Keratinocyte (primary cell): ENCODE measurements at regions not wholly inside any gene's neighbourhood (a gene's known extent, or its start where the extent isn't known, plus 50 kb on each side); places are given as distances from the start of the nearest gene placed in this dataset.

ENCODE experiments used
- DNase-seq: peaks from one replicate; pipeline ENCODE4 v3.0.0-alpha.2; 2011; ENCODE audit warnings: low read depth, missing footprints, low spot score
- FAIRE-seq: peaks from 2 replicates; lab custom pipeline; 2011; peaks lifted over from hg19 to GRCh38; lab: Jason Lieb, UNC
- H2AFZ ChIP-seq: 2 replicates; pipeline ENCODE4 v1.6.0; 2012; ENCODE audit warnings: low read length, control low read depth, inconsistent platforms; ENCODE audit not compliant: control insufficient read depth
- H3K27ac ChIP-seq: 2 replicates; pipeline ENCODE4 v1.5.1; 2011; ENCODE audit warnings: low read length; ENCODE audit not compliant: control insufficient read depth, insufficient read depth
- H3K27me3 ChIP-seq: 3 replicates; pipeline ENCODE4 v1.6.0; 2011; ENCODE audit warnings: low read length; ENCODE audit not compliant: control insufficient read depth, insufficient read depth; ENCODE audit errors: extremely low read depth
- H3K36me3 ChIP-seq, 2 experiments: 2 replicates in 1 of 2; 3 replicates in 1 of 2; pipeline ENCODE4 v1.5.1; 2011; ENCODE audit warnings: low read length in 2 of 2, mild to moderate bottlenecking in 1 of 2; ENCODE audit not compliant: control insufficient read depth in 2 of 2, insufficient read depth in 2 of 2; ENCODE audit errors: extremely low read depth in 1 of 2
- H3K4me1 ChIP-seq: 3 replicates; pipeline ENCODE4 v1.5.1; 2011; ENCODE audit warnings: low read length; ENCODE audit not compliant: control insufficient read depth, insufficient read depth; ENCODE audit errors: extremely low read depth
- H3K4me2 ChIP-seq: 3 replicates; pipeline ENCODE4 v1.6.0; 2011; ENCODE audit warnings: low read depth, low read length; ENCODE audit not compliant: control insufficient read depth, insufficient read depth; ENCODE audit errors: extremely low read depth
- H3K4me3 ChIP-seq, 3 experiments: fragments of 200-600 bp in 1 of 3; sonication (generic) in 1 of 3; 2 replicates in 2 of 3; 3 replicates in 1 of 3; pipeline ENCODE4 v1.5.1; 2011 to 2016; ENCODE audit warnings: low read length in 3 of 3, mild to moderate bottlenecking in 3 of 3, control low read depth in 2 of 3, inconsistent platforms in 1 of 3, low read depth in 1 of 3, mixed read lengths in 1 of 3, mixed run types in 1 of 3, moderate library complexity in 1 of 3; ENCODE audit not compliant: control insufficient read depth in 2 of 3, insufficient read depth in 2 of 3; ENCODE audit errors: extremely low read depth in 1 of 3
- H3K79me2 ChIP-seq: 2 replicates; pipeline ENCODE4 v1.6.0; 2012; ENCODE audit warnings: low read length; ENCODE audit not compliant: control insufficient read depth, insufficient read depth
- H3K9ac ChIP-seq: 3 replicates; pipeline ENCODE4 v1.6.0; 2011; ENCODE audit warnings: low read length; ENCODE audit not compliant: control insufficient read depth, insufficient read depth; ENCODE audit errors: extremely low read depth
- H3K9me1 ChIP-seq: 3 replicates; pipeline ENCODE4 v1.6.0; 2011; ENCODE audit warnings: low read length; ENCODE audit not compliant: control insufficient read depth, insufficient read depth; ENCODE audit errors: extremely low read depth
- H3K9me3 ChIP-seq: 2 replicates; pipeline ENCODE4 v1.5.1; 2012; ENCODE audit warnings: low read depth, low read length; ENCODE audit not compliant: control insufficient read depth
- H4K20me1 ChIP-seq: 3 replicates; pipeline ENCODE4 v1.6.0; 2011; ENCODE audit warnings: low read length; ENCODE audit not compliant: control insufficient read depth, insufficient read depth; ENCODE audit errors: extremely low read depth
- EZH2 ChIP-seq: IDR thresholded peaks from one replicate; pipeline ENCODE4 v1.6.1; 2012; ENCODE audit warnings: inconsistent platforms, mild to moderate bottlenecking, low read length, moderate library complexity
- dilution Hi-C: fragments of 300-500 bp; cut with MboI; formaldehyde crosslinking; loops from one replicate; pipeline ENCODE4 v1.7.0; 2020; ENCODE audit warnings: low sequenced_read_pairs; ENCODE audit not compliant: extremely low pct_ligation_motif_present
- TF ChIP-seq, protein P1 (sequence below), 3 experiments: IDR thresholded peaks in 1 of 3; conservative IDR thresholded peaks in 1 of 3; optimal IDR thresholded peaks in 1 of 3; 2 replicates in 2 of 3; 3 replicates in 1 of 3; pipeline versions ENCODE3 to v1.5.1; 2011; ENCODE audit warnings: low read length in 3 of 3, mild to moderate bottlenecking in 3 of 3, moderate library complexity in 2 of 3, control low read depth in 1 of 3, inconsistent platforms in 1 of 3; ENCODE audit not compliant: insufficient read depth in 2 of 3; ENCODE audit errors: extremely low read depth in 1 of 3

DNA sequence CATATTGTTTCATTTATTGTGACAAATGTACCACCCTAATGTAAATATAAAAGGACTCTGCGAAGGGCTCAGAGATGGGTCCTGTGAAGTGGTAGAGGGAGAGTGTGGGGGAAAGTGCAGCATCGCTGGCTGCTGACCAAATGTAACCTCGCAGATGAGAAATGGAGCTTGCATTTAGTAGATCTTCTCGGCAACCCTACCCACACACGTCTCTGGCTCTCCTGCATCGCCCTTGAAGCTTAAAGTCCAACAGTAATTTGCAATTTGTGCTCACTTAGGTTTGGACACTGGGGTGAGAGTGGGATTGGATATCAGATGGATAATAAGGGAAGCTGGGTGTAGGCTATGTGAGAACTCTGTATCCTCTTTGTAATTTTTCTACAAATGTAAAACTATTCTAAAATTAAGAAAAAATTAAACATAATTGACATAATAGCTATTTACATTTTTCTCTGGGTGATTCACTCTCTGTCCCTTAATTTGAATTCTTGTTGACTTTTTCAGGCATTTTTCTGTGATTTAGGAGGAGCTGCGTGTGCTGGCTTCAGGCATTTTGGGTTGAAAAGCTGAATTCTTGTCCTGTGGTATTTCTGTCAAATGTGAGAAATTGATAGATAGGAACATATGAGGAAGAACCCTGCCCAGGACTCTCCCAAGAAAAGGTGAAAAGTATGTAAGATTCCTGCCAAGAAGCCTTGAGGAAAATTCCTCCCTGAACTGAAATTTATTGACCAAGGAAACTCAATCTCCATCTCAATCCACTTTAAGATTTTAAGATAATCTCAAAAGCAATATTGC is 524.7 kb upstream of the MCTP2 start:
- Histone ChIP-seq H2AFZ (no peak overlapping the region), H3K9me1 (no peaks in the 10 kb centered on the region), H4K20me1 (no peaks in the 10 kb centered on the region), H3K4me1 (peaks cover 2% of the 10 kb centered on the region), H3K36me3 (no peaks in the 10 kb centered on the region), H3K4me3 (no peak overlapping the region), H3K4me2 (no peak overlapping the region), H3K27ac (no peak overlapping the region), H3K9me3 (no peaks in the 10 kb centered on the region), H3K9ac (no peak overlapping the region), H3K79me2 (no peaks in the 10 kb centered on the region), H3K27me3 (no peaks in the 10 kb centered on the region)
- dilution Hi-C loops: no loop called here
- no peak for TF ChIP-seq EZH2
- TF ChIP-seq, protein P1, sequence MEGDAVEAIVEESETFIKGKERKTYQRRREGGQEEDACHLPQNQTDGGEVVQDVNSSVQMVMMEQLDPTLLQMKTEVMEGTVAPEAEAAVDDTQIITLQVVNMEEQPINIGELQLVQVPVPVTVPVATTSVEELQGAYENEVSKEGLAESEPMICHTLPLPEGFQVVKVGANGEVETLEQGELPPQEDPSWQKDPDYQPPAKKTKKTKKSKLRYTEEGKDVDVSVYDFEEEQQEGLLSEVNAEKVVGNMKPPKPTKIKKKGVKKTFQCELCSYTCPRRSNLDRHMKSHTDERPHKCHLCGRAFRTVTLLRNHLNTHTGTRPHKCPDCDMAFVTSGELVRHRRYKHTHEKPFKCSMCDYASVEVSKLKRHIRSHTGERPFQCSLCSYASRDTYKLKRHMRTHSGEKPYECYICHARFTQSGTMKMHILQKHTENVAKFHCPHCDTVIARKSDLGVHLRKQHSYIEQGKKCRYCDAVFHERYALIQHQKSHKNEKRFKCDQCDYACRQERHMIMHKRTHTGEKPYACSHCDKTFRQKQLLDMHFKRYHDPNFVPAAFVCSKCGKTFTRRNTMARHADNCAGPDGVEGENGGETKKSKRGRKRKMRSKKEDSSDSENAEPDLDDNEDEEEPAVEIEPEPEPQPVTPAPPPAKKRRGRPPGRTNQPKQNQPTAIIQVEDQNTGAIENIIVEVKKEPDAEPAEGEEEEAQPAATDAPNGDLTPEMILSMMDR (optimal IDR thresholded peaks at IDR 0.05 in 1 of 3, IDR thresholded peaks at IDR 0.05 in 1 of 3, conservative IDR thresholded peaks at IDR 0.05 in 1 of 3; ENCODE audit: extremely low read depth in 1 of 3, insufficient read depth in 2 of 3, low read length in 3 of 3): no peak
- FAIRE-seq (no peak), DNase-seq (no peak)

DNA sequence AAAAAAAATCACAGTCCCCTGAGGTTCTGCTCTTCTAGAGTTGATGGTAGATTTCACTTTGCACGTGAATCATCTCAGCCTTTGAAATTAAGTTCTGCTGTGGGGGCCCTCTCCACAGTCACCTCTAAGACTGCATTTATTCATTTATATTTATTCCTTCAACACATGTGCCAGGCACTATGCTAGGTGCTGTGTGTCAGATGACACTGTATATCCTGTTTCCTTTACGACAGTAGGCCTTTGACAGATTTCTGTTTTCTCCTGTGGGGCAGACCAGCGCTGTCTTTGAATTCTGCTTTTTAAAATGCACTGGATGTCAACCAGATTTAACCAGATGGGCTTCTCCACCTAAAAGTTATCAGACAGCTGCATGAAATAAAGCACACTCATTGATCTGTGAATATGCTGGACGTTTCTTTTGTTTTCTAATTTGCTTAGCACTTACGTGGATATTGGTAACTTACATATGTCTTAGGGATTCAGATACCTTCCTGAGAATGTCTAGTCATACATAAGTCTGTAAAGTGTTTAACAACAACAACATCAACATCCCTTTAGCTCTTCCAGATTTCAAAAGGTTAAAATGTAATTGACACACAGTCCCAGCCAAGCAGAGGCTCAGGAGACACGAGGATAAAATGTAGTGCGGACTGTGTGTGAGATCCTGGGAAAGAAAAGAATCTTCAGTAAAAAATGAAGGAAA is 525.5 kb upstream of the MCTP2 start:
- Histone ChIP-seq H4K20me1 (no peaks in the 10 kb centered on the region), H3K36me3 (no peaks in the 10 kb centered on the region), H3K79me2 (no peaks in the 10 kb centered on the region), H3K4me1 (peaks cover 2% of the 10 kb centered on the region), H3K4me2 (no peak overlapping the region), H2AFZ (no peak overlapping the region), H3K9me3 (no peaks in the 10 kb centered on the region), H3K27me3 (no peaks in the 10 kb centered on the region), H3K4me3 (no peak overlapping the region), H3K27ac (no peak overlapping the region), H3K9me1 (no peaks in the 10 kb centered on the region), H3K9ac (no peak overlapping the region)
- DNase-seq (no peak), FAIRE-seq (no peak)
- dilution Hi-C loops: no loop called here
- TF ChIP-seq, protein P1 (optimal IDR thresholded peaks at IDR 0.05 in 1 of 3, IDR thresholded peaks at IDR 0.05 in 1 of 3, conservative IDR thresholded peaks at IDR 0.05 in 1 of 3; ENCODE audit: extremely low read depth in 1 of 3, insufficient read depth in 2 of 3, low read length in 3 of 3): no peak
- TF ChIP-seq EZH2: no peak
